H9 (cell line): ENCODE measurements at regions not wholly inside any gene's neighbourhood (a gene's known extent, or its start where the extent isn't known, plus 50 kb on each side); places are given as distances from the start of the nearest gene placed in this dataset.

Experiments
- DNase-seq: peaks from one replicate; pipeline ENCODE4 v3.0.0-alpha.2; 2017
- H2AFZ ChIP-seq: one replicate; pipeline ENCODE4 v1.6.1; 2013; ENCODE audit warnings: mild to moderate bottlenecking, low read length, control low read depth, moderate library complexity
- H2AK5ac ChIP-seq: 2 replicates; pipeline ENCODE4 v1.6.1; 2013; ENCODE audit warnings: low read length, control low read depth, mixed read lengths; ENCODE audit not compliant: insufficient read length
- H2BK120ac ChIP-seq: one replicate; pipeline ENCODE4 v1.6.1; 2013; ENCODE audit warnings: low read depth, mild to moderate bottlenecking, low read length, control low read depth, inconsistent platforms; ENCODE audit not compliant: poor library complexity, severe bottlenecking
- H2BK12ac ChIP-seq: 2 replicates; pipeline ENCODE4 v1.6.1; 2013; ENCODE audit warnings: low read length, control low read depth, mixed read lengths, low read depth; ENCODE audit not compliant: insufficient read length
- H2BK15ac ChIP-seq: 2 replicates; pipeline ENCODE4 v1.6.1; 2013; ENCODE audit warnings: low read depth, low read length, control low read depth
- H2BK20ac ChIP-seq: one replicate; pipeline ENCODE4 v1.6.1; 2013; ENCODE audit warnings: low read depth, mild to moderate bottlenecking, low read length, control low read depth, inconsistent platforms; ENCODE audit not compliant: poor library complexity, severe bottlenecking
- H2BK5ac ChIP-seq: 2 replicates; pipeline ENCODE4 v1.6.1; 2013; ENCODE audit warnings: low read length, control low read depth, mixed read lengths; ENCODE audit not compliant: insufficient read length
- H3K14ac ChIP-seq: 2 replicates; pipeline ENCODE4 v1.6.1; 2013; ENCODE audit warnings: low read length, control low read depth; ENCODE audit not compliant: insufficient read depth
- H3K18ac ChIP-seq: 2 replicates; pipeline ENCODE4 v1.6.1; 2013; ENCODE audit warnings: low read depth, mild to moderate bottlenecking, mixed read lengths, low read length, control low read depth; ENCODE audit not compliant: insufficient read length
- H3K23ac ChIP-seq: 2 replicates; pipeline ENCODE4 v1.6.1; 2013; ENCODE audit warnings: low read length, control low read depth, mixed read lengths, low read depth; ENCODE audit not compliant: insufficient read length
- H3K23me2 ChIP-seq: 2 replicates; pipeline ENCODE4 v1.6.1; 2013; ENCODE audit warnings: low read depth, mild to moderate bottlenecking, mixed read lengths, low read length, control low read depth; ENCODE audit not compliant: insufficient read length, poor library complexity, severe bottlenecking
- H3K27ac ChIP-seq: 2 replicates; pipeline ENCODE4 v1.5.1; 2013; ENCODE audit warnings: low read length, control low read depth, mixed read lengths, low read depth; ENCODE audit not compliant: insufficient read length
- H3K27me3 ChIP-seq: 2 replicates; pipeline ENCODE4 v1.6.1; 2013; ENCODE audit warnings: low read length, control low read depth, inconsistent platforms; ENCODE audit not compliant: insufficient read depth
- H3K4ac ChIP-seq: 2 replicates; pipeline ENCODE4 v1.6.1; 2013; ENCODE audit warnings: low read depth, mild to moderate bottlenecking, control low read depth, inconsistent platforms, low read length, moderate library complexity
- H3K4me1 ChIP-seq: 2 replicates; pipeline ENCODE4 v1.6.1; 2013; ENCODE audit warnings: low read length, control low read depth, inconsistent platforms; ENCODE audit not compliant: insufficient read depth
- H3K4me2 ChIP-seq: 2 replicates; pipeline ENCODE4 v1.6.1; 2013; ENCODE audit warnings: low read length, control low read depth, mixed read lengths; ENCODE audit not compliant: insufficient read length, insufficient read depth
- H3K56ac ChIP-seq: 2 replicates; pipeline ENCODE4 v1.6.1; 2013; ENCODE audit warnings: low read depth, mild to moderate bottlenecking, mixed read lengths, low read length, control low read depth; ENCODE audit not compliant: insufficient read length
- H3K79me1 ChIP-seq: 2 replicates; pipeline ENCODE4 v1.6.1; 2013; ENCODE audit warnings: low read depth, mild to moderate bottlenecking, moderate library complexity, low read length, control low read depth, inconsistent platforms; ENCODE audit not compliant: insufficient read depth, poor library complexity, severe bottlenecking
- H3K79me2 ChIP-seq: 2 replicates; pipeline ENCODE4 v1.6.1; 2013; ENCODE audit warnings: low read length, control low read depth, inconsistent platforms; ENCODE audit not compliant: insufficient read depth
- H3K9ac ChIP-seq: 2 replicates; pipeline ENCODE4 v1.6.1; 2013; ENCODE audit warnings: low read length, control low read depth, mixed read lengths; ENCODE audit not compliant: insufficient read length; ENCODE audit errors: extremely low read depth
- H3K9me3 ChIP-seq: one replicate; pipeline ENCODE4 v1.6.1; 2013; ENCODE audit warnings: low read depth, low read length, inconsistent platforms; ENCODE audit not compliant: control insufficient read depth
- H3T11ph ChIP-seq: one replicate; pipeline ENCODE4 v1.6.1; 2013; ENCODE audit warnings: mild to moderate bottlenecking, low read length, control low read depth, inconsistent platforms
- H4K20me1 ChIP-seq: one replicate; pipeline ENCODE4 v1.6.1; 2013; ENCODE audit not compliant: control insufficient read depth, insufficient read length, insufficient read depth
- H4K5ac ChIP-seq: 2 replicates; pipeline ENCODE4 v1.6.1; 2013; ENCODE audit warnings: low read depth, mild to moderate bottlenecking, mixed read lengths, low read length, control low read depth; ENCODE audit not compliant: insufficient read length
- H4K8ac ChIP-seq: replicated peaks from 2 replicates; pipeline ENCODE4 v1.6.1; 2013; ENCODE audit warnings: low read length, control low read depth, mixed read lengths, low read depth; ENCODE audit not compliant: insufficient read length
- H4K91ac ChIP-seq: 2 replicates; pipeline ENCODE4 v1.6.1; 2013; ENCODE audit warnings: low read depth, mild to moderate bottlenecking, moderate library complexity, mixed read lengths, low read length, control low read depth; ENCODE audit not compliant: insufficient read length
- H3K27ac Mint-ChIP-seq, 3 experiments: 2 replicates in 2 of 3; 3 replicates in 1 of 3; pipeline ENCODE4 v1.8.0; 2020 to 2021; ENCODE audit warnings: mixed read lengths in 3 of 3, mild to moderate bottlenecking in 1 of 3, moderate library complexity in 1 of 3
- H3K27me3 Mint-ChIP-seq: 2 replicates; pipeline ENCODE4 v1.8.0; 2021; ENCODE audit warnings: low read depth, mild to moderate bottlenecking, moderate library complexity, mixed read lengths
- H3K36me3 Mint-ChIP-seq, 3 experiments: 2 replicates in 2 of 3; 3 replicates in 1 of 3; pipeline ENCODE4 v1.8.0; 2020 to 2021; ENCODE audit warnings: low read depth in 3 of 3, mixed read lengths in 3 of 3; ENCODE audit not compliant: insufficient read depth in 1 of 3
- H3K4me1 Mint-ChIP-seq, 2 experiments: 2 replicates each; pipeline ENCODE4 v1.8.0; 2020; ENCODE audit warnings: mixed read lengths in 2 of 2
- H3K4me3 Mint-ChIP-seq, 2 experiments: 2 replicates in 1 of 2; 3 replicates in 1 of 2; pipeline ENCODE4 v1.8.0; 2020 to 2021; ENCODE audit warnings: mild to moderate bottlenecking in 2 of 2, mixed read lengths in 2 of 2, moderate library complexity in 1 of 2
- H3K9me3 Mint-ChIP-seq, 2 experiments: 2 replicates in 1 of 2; 3 replicates in 1 of 2; pipeline ENCODE4 v1.8.0; 2020; ENCODE audit warnings: mild to moderate bottlenecking in 2 of 2, mixed read lengths in 2 of 2, moderate library complexity in 1 of 2
- WGBS: extraction: QIAGEN DNeasy Blood & Tissue Kit; methylation state at CpG from one replicate; pipeline ENCODE4 v1.1.7; 2013; ENCODE audit warnings: missing lambda C conversion rate, low lambda C conversion rate, mixed read lengths; ENCODE audit not compliant: insufficient read length; ENCODE audit errors: extremely low coverage; 5-methylcytosine and 5-hydroxymethylcytosine counted together
- TF ChIP-seq, protein P1 (sequence below): fragments of 200-600 bp; sonication (generic); conservative IDR thresholded peaks from 3 replicates; pipeline ENCODE4 v1.8.0; 2021; ENCODE audit warnings: antibody characterized with exemption, mild to moderate bottlenecking

GRCh38 chr6:105790635-105791034 is 295.5 kb upstream of the PRDM1 start:
- no peak overlapping the region for H2BK120ac ChIP-seq
- no peaks in the 10 kb centered on the region for H3K27me3 ChIP-seq
- H2AK5ac ChIP-seq = no peak overlapping the region
- DNase-seq = no peak
- no peaks in the 10 kb centered on the region for H3K9me3 ChIP-seq
- no peak overlapping the region for H3K4me3 Mint-ChIP-seq
- no peak overlapping the region for H2AFZ ChIP-seq
- no peak overlapping the region for H3K56ac ChIP-seq
- TF ChIP-seq, protein P1, sequence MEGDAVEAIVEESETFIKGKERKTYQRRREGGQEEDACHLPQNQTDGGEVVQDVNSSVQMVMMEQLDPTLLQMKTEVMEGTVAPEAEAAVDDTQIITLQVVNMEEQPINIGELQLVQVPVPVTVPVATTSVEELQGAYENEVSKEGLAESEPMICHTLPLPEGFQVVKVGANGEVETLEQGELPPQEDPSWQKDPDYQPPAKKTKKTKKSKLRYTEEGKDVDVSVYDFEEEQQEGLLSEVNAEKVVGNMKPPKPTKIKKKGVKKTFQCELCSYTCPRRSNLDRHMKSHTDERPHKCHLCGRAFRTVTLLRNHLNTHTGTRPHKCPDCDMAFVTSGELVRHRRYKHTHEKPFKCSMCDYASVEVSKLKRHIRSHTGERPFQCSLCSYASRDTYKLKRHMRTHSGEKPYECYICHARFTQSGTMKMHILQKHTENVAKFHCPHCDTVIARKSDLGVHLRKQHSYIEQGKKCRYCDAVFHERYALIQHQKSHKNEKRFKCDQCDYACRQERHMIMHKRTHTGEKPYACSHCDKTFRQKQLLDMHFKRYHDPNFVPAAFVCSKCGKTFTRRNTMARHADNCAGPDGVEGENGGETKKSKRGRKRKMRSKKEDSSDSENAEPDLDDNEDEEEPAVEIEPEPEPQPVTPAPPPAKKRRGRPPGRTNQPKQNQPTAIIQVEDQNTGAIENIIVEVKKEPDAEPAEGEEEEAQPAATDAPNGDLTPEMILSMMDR = peak; percentile 36; the same call in 1 of the 3 replicates
- H3K4ac ChIP-seq = no peak overlapping the region
- H2BK12ac ChIP-seq = no peak overlapping the region
- no peaks in the 10 kb centered on the region for H4K20me1 ChIP-seq
- no peak overlapping the region for H4K91ac ChIP-seq
- H3T11ph ChIP-seq = no peak overlapping the region
- peaks cover 10 to 11% of the 10 kb centered on the region in 2 experiments for H3K4me1 Mint-ChIP-seq
- H3K23ac ChIP-seq = no peak overlapping the region
- no peaks in the 10 kb centered on the region for H3K36me3 Mint-ChIP-seq
- no peaks in the 10 kb centered on the region for H3K79me2 ChIP-seq
- no peak overlapping the region for H3K27ac ChIP-seq
- H3K9ac ChIP-seq = no peak overlapping the region
- H3K18ac ChIP-seq = no peak overlapping the region
- H3K9me3 Mint-ChIP-seq = no peaks in the 10 kb centered on the region; a peak in 1 of 5 replicates
- peaks cover 1% of the 10 kb centered on the region; the same call in 1 of the 2 replicates for H3K4me1 ChIP-seq
- no peak overlapping the region for H3K27ac Mint-ChIP-seq
- H3K14ac ChIP-seq = no peak overlapping the region
- no peaks in the 10 kb centered on the region for H3K23me2 ChIP-seq
- no CpG with 5 or more reads among the region's 1 CpG for WGBS
- H3K79me1 ChIP-seq = no peaks in the 10 kb centered on the region
- H2BK20ac ChIP-seq = no peak overlapping the region
- no peak overlapping the region for H2BK15ac ChIP-seq
- no peak overlapping the region for H4K5ac ChIP-seq
- no peak overlapping the region for H4K8ac ChIP-seq
- H2BK5ac ChIP-seq = no peak overlapping the region
- no peak overlapping the region for H3K4me2 ChIP-seq
- H3K27me3 Mint-ChIP-seq = no peaks in the 10 kb centered on the region; the same call in 1 of the 2 replicates
